GM19467 (cell line): ENCODE measurements at regions not wholly inside any gene's neighbourhood (a gene's known extent, or its start where the extent isn't known, plus 50 kb on each side); places are given as distances from the start of the nearest gene placed in this dataset.

Experiments used
- ATAC-seq: cut with Tn5 transposase; IDR thresholded peaks from one replicate; pipeline ENCODE4 v1.9.1; 2021; ENCODE audit warnings: mild to moderate bottlenecking, moderate library complexity; ENCODE audit not compliant: unreplicated experiment

- ATAC-seq: no peak
These were observed 106.2 kb upstream of the THBS1 start for GRCh38 chr15:39474657-39475056.

- no peak for ATAC-seq
These were observed 101.9 kb upstream of the THBS1 start for GRCh38 chr15:39478996-39479395.

GRCh38 chr15:39479911-39480310 is 101.0 kb upstream of the THBS1 start:
- no peak for ATAC-seq

- ATAC-seq: no peak
These were observed 98.4 kb upstream of the THBS1 start for GRCh38 chr15:39482459-39482858.

- no peak for ATAC-seq
These were observed 94.0 kb upstream of the THBS1 start for GRCh38 chr15:39486621-39487457.

GRCh38 chr15:39487458-39487735 is 93.5 kb upstream of the THBS1 start:
- no peak for ATAC-seq

GRCh38 chr15:39488516-39488915 is 92.4 kb upstream of the THBS1 start:
- no peak for ATAC-seq

GRCh38 chr15:39488961-39489360 is 91.9 kb upstream of the THBS1 start:
- ATAC-seq: no peak

GRCh38 chr15:39491115-39491885 is 89.6 kb upstream of the THBS1 start:
- no peak for ATAC-seq

- ATAC-seq: no peak
These were observed 88.9 kb upstream of the THBS1 start for GRCh38 chr15:39491886-39492490.

GRCh38 chr15:39493424-39494067 is 87.3 kb upstream of the THBS1 start:
- no peak for ATAC-seq

- no peak for ATAC-seq
These were observed 86.4 kb upstream of the THBS1 start for GRCh38 chr15:39494462-39494861.

- ATAC-seq: no peak
These were observed 84.7 kb upstream of the THBS1 start for GRCh38 chr15:39495871-39496840.

GRCh38 chr15:39497016-39497758 is 83.7 kb upstream of the THBS1 start:
- no peak for ATAC-seq

GRCh38 chr15:39497759-39498565 is 82.9 kb upstream of the THBS1 start:
- no peak for ATAC-seq

- no peak for ATAC-seq
These were observed 82.2 kb upstream of the THBS1 start for GRCh38 chr15:39498629-39499028.

- no peak for ATAC-seq
These were observed 81.8 kb upstream of the THBS1 start for GRCh38 chr15:39499042-39499441.

GRCh38 chr15:39499681-39500080 is 81.2 kb upstream of the THBS1 start:
- no peak for ATAC-seq
